ENCODE measurements at regions not wholly inside any gene's neighbourhood (a gene's known extent, or its start where the extent isn't known, plus 50 kb on each side); places are given as distances from the start of the nearest gene placed in this dataset.

DNA sequence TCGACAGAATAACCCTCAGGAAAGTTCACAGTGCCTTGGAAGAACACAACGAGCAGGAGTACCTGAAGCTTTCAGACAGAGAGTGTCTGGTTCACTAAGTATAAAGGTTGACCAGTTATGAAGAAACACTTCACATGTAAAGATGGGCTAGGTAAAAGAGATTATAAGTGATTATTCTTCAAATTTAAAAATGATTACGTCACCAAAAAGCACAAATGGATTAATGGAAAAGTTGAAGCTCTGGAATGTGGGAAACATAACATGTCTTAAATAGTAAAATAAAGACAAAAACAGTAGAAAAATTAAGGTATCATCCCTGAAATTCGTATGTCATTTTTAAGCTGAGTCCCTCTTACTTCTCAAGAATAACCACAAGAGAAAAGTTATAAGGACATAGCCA, 643.9 kb upstream of the KLF12 start:
- TF ChIP-seq EZH2phosphoT487 (IDR thresholded peaks at IDR 0.05) (no peak), EZH2 (IDR thresholded peaks at IDR 0.05) (no peak)
- TF ChIP-seq, protein P1, sequence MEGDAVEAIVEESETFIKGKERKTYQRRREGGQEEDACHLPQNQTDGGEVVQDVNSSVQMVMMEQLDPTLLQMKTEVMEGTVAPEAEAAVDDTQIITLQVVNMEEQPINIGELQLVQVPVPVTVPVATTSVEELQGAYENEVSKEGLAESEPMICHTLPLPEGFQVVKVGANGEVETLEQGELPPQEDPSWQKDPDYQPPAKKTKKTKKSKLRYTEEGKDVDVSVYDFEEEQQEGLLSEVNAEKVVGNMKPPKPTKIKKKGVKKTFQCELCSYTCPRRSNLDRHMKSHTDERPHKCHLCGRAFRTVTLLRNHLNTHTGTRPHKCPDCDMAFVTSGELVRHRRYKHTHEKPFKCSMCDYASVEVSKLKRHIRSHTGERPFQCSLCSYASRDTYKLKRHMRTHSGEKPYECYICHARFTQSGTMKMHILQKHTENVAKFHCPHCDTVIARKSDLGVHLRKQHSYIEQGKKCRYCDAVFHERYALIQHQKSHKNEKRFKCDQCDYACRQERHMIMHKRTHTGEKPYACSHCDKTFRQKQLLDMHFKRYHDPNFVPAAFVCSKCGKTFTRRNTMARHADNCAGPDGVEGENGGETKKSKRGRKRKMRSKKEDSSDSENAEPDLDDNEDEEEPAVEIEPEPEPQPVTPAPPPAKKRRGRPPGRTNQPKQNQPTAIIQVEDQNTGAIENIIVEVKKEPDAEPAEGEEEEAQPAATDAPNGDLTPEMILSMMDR (IDR thresholded peaks at IDR 0.05), result no peak

DNA sequence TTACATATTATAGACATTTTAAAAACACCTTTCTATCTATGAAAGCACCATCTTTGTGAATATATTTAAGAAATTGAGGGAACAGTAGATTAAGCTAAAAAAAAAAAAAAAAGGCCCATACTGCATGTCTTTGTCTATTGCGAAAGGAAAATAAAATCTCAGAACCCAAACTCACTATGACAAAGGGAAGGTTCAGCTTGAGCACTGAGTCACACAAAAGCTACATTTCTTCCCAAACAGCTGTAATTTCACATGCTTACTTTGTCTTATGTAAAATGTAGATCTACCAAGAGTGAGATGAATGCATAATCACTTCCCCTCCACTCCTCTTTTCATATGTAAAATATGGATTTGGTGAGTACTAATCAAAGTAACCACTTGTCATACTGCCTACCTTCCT, 640.1 kb upstream of the KLF12 start:
- no peaks in the 10 kb centered on the region for H4K20me1 ChIP-seq (ENCODE audit: low read depth)
- H3K4me2 ChIP-seq, result no peak overlapping the region
- Mint-ChIP-seq H3K4me1 (peaks cover 6% of the 10 kb centered on the region), H3K9me3 (peaks cover 10% of the 10 kb centered on the region), H3K27me3 (ENCODE audit: insufficient read depth, low read depth) (no peaks in the 10 kb centered on the region), H3K4me3 (no peak overlapping the region), H3K27ac (no peak overlapping the region), H3K36me3 (no peaks in the 10 kb centered on the region)
- no peak overlapping the region for H3K27ac ChIP-seq
- TF ChIP-seq EZH2 (IDR thresholded peaks at IDR 0.05), result no peak
- no peak for TF ChIP-seq EZH2phosphoT487 (IDR thresholded peaks at IDR 0.05)
- TF ChIP-seq, protein P1 (IDR thresholded peaks at IDR 0.05), result no peak
- no peaks in the 10 kb centered on the region for H3K27me3 ChIP-seq
- no peak overlapping the region for H3K9ac ChIP-seq
- H3K4me3 ChIP-seq, result no peak overlapping the region
- H3K9me3 ChIP-seq (ENCODE audit: low read depth), result no peaks in the 10 kb centered on the region
- H3K36me3 ChIP-seq, result no peaks in the 10 kb centered on the region
- H3K79me2 ChIP-seq (ENCODE audit: low read depth), result no peaks in the 10 kb centered on the region
- no peaks in the 10 kb centered on the region for H3K4me1 ChIP-seq
- no peaks in the 10 kb centered on the region for H3F3A ChIP-seq (ENCODE audit: low read depth)
- H2AFZ ChIP-seq (replicated peaks), result no peak overlapping the region
- DNase-seq (ENCODE audit: low spot score), result no peak

More for the DNA sequence above, 643.9 kb upstream of the KLF12 start:
- Mint-ChIP-seq H3K4me3 (no peak overlapping the region), H3K9me3 (peaks cover 10% of the 10 kb centered on the region), H3K36me3 (no peaks in the 10 kb centered on the region), H3K27ac (no peak overlapping the region), H3K27me3 (ENCODE audit: insufficient read depth, low read depth) (no peaks in the 10 kb centered on the region), H3K4me1 (peaks cover 16% of the 10 kb centered on the region)
- Histone ChIP-seq H3K9ac (no peak overlapping the region), H4K20me1 (ENCODE audit: low read depth) (no peaks in the 10 kb centered on the region), H3K4me2 (no peak overlapping the region), H2AFZ (replicated peaks) (no peak overlapping the region), H3F3A (ENCODE audit: low read depth) (no peaks in the 10 kb centered on the region), H3K27ac (no peak overlapping the region), H3K79me2 (ENCODE audit: low read depth) (no peaks in the 10 kb centered on the region), H3K4me3 (no peak overlapping the region), H3K9me3 (ENCODE audit: low read depth) (no peaks in the 10 kb centered on the region), H3K27me3 (no peaks in the 10 kb centered on the region), H3K36me3 (no peaks in the 10 kb centered on the region), H3K4me1 (peaks cover 12% of the 10 kb centered on the region)
- DNase-seq (ENCODE audit: low spot score), result no peak

DNA sequence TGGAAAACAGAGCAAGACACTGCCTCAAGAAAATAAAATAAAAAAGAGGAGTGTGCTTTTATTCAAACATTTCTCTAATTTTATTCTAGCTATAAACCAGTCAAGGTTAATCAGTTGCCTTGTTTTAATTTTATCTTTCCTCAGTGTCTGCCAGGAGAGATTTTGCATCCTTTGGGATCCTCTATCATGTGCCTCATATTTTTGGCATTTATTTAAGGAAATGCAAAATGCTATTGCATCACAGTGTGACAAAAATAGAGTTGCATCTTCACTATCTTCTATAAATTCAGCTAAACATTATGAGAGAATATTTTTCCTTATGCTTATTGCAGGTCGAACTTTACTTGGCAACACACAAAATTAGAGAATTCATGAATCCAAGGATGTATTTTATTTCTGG, 639.0 kb upstream of the KLF12 start:
- no peaks in the 10 kb centered on the region for H3K36me3 ChIP-seq
- no peaks in the 10 kb centered on the region for H3K79me2 ChIP-seq (ENCODE audit: low read depth)
- H3K4me2 ChIP-seq, result no peak overlapping the region
- no peak for DNase-seq (ENCODE audit: low spot score)
- H3K27ac Mint-ChIP-seq, result no peak overlapping the region
- H2AFZ ChIP-seq (replicated peaks), result no peak overlapping the region
- H3F3A ChIP-seq (ENCODE audit: low read depth), result no peaks in the 10 kb centered on the region
- no peaks in the 10 kb centered on the region for H3K27me3 Mint-ChIP-seq (ENCODE audit: insufficient read depth, low read depth)
- no peaks in the 10 kb centered on the region for H3K36me3 Mint-ChIP-seq
- no peak overlapping the region for H3K4me3 Mint-ChIP-seq
- H3K4me1 Mint-ChIP-seq, result peaks cover 10% of the 10 kb centered on the region
- no peak overlapping the region for H3K4me3 ChIP-seq
- TF ChIP-seq EZH2 (IDR thresholded peaks at IDR 0.05) (no peak), EZH2phosphoT487 (IDR thresholded peaks at IDR 0.05) (no peak)
- TF ChIP-seq, protein P1 (IDR thresholded peaks at IDR 0.05), result no peak
- no peaks in the 10 kb centered on the region for H3K9me3 ChIP-seq (ENCODE audit: low read depth)
- H3K4me1 ChIP-seq, result no peaks in the 10 kb centered on the region
- H3K9me3 Mint-ChIP-seq, result peaks cover 13% of the 10 kb centered on the region
- H3K9ac ChIP-seq, result no peak overlapping the region
- no peak overlapping the region for H3K27ac ChIP-seq
- H4K20me1 ChIP-seq (ENCODE audit: low read depth), result no peaks in the 10 kb centered on the region
- no peaks in the 10 kb centered on the region for H3K27me3 ChIP-seq

Data from neural progenitor cell (in vitro differentiated cells).